ENCODE measurements at regions not wholly inside any gene's neighbourhood (a gene's known extent, or its start where the extent isn't known, plus 50 kb on each side); places are given as distances from the start of the nearest gene placed in this dataset.

- TF ChIP-seq ATF7 (IDR thresholded peaks at IDR 0.05; ENCODE audit: low read depth) = no peak
- no peak for TF ChIP-seq CTCF (IDR thresholded peaks at IDR 0.05 in 2 of 3, conservative IDR thresholded peaks at IDR 0.05 in 1 of 3; ENCODE audit: control insufficient read depth in 2 of 3, extremely low read depth in 1 of 3, insufficient read depth in 1 of 3, low read depth in 3 of 3, low read length in 3 of 3)
- TF ChIP-seq GABPA (IDR thresholded peaks at IDR 0.05; ENCODE audit: low read depth) = no peak
- TF ChIP-seq POLR2A (IDR thresholded peaks at IDR 0.05; ENCODE audit: low read depth, low read length) = no peak
- no peak for TF ChIP-seq ELK1 (IDR thresholded peaks at IDR 0.05; ENCODE audit: low read depth, low read length)
- no peak for TF ChIP-seq EP300 (IDR thresholded peaks at IDR 0.05; ENCODE audit: borderline replicate concordance in 1 of 2, control insufficient read depth in 1 of 2, low read depth in 2 of 2, low read length in 2 of 2)
- TF ChIP-seq BCLAF1 (IDR thresholded peaks at IDR 0.05) = no peak
These were observed 63.7 kb upstream of the IPO5 start for GRCh38 chr13:97889803-97890202.

All from GM12878 (cell line).